Mammary epithelial cell (primary cell): ENCODE measurements at regions not wholly inside any gene's neighbourhood (a gene's known extent, or its start where the extent isn't known, plus 50 kb on each side); places are given as distances from the start of the nearest gene placed in this dataset.

Experiments used
- CTCF ChIP-seq, 2 donors: IDR thresholded peaks in 1 of 2; conservative IDR thresholded peaks in 1 of 2; 2 replicates each; pipeline ENCODE4 v1.5.1; 2011 to 2012; ENCODE audit warnings: inconsistent platforms in 2 of 2, low read length in 2 of 2, mild to moderate bottlenecking in 2 of 2, control low read depth in 1 of 2, low read depth in 1 of 2; ENCODE audit not compliant: insufficient read depth in 1 of 2; ENCODE audit errors: extremely low read depth in 1 of 2
- EZH2 ChIP-seq: IDR thresholded peaks from 2 replicates; pipeline ENCODE4 v1.6.1; 2012; ENCODE audit warnings: low read length, inconsistent platforms, borderline replicate concordance

DNA sequence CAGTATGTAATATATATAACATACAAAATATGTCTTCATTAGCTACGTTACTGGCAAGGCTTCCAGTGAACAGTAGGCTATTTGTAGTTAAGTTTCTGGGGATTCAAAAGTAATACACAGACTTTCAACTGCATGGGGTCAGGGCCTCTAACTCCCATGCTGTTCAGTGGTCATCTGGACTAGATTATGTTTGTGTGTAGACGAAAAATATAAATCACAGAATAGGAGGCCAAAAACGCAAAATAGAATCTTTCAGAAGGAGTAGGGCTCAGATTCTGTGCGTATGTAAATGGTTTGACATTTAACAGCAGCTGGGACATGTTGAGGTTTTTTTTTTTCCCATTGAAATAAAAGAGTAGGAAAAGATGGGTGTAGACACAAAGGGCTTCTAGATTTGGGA lies 1048.7 kb upstream of the WWC1 start:
- no peak for TF ChIP-seq CTCF (conservative IDR thresholded peaks at IDR 0.05 in 1 of 2, IDR thresholded peaks at IDR 0.05 in 1 of 2; ENCODE audit: extremely low read depth in 1 of 2, insufficient read depth in 1 of 2, low read depth in 1 of 2, low read length in 2 of 2)
- TF ChIP-seq EZH2: no peak
